Lung (tissue), 11 donors: ENCODE measurements at regions not wholly inside any gene's neighbourhood (a gene's known extent, or its start where the extent isn't known, plus 50 kb on each side); places are given as distances from the start of the nearest gene placed in this dataset.
"Not testable (repeated sequence)": the region's sequence is repeated elsewhere in the genome, so short reads cannot be mapped to it uniquely, and the experiment has no call there.

Experiments
- ATAC-seq: fragments of 200-7000 bp; cut with Tn5 transposase; one replicate; pipeline ENCODE4 v1.9.1; 2020; ENCODE audit warnings: moderate number of reproducible peaks; ENCODE audit not compliant: insufficient read depth, low FRiP score
- DNase-seq, 3 donors: peaks; one replicate each; pipeline ENCODE4 v3.0.0-alpha.2; 2013 to 2017
- H3K27ac ChIP-seq, 2 donors: one replicate each; pipeline ENCODE4 v1.5.1; 2013; ENCODE audit warnings: mild to moderate bottlenecking in 2 of 2, moderate library complexity in 2 of 2, control low read depth in 1 of 2, inconsistent platforms in 1 of 2, low read depth in 1 of 2, low read length in 1 of 2
- H3K27me3 ChIP-seq, 3 donors: one replicate each; pipeline ENCODE4 v1.5.1; 2013; ENCODE audit warnings: low read length in 2 of 3; ENCODE audit not compliant: control insufficient read depth in 3 of 3, insufficient read depth in 3 of 3
- H3K36me3 ChIP-seq, 4 donors: one replicate each; pipeline ENCODE4 v1.5.1; 2013; ENCODE audit warnings: low read length in 4 of 4, mild to moderate bottlenecking in 1 of 4, moderate library complexity in 1 of 4; ENCODE audit not compliant: control insufficient read depth in 4 of 4, insufficient read depth in 4 of 4
- H3K4me1 ChIP-seq, 5 donors: one replicate each; pipeline ENCODE4 v1.5.1; 2013; ENCODE audit warnings: low read length in 5 of 5, mild to moderate bottlenecking in 2 of 5, moderate library complexity in 1 of 5; ENCODE audit not compliant: control insufficient read depth in 5 of 5, insufficient read depth in 5 of 5
- H3K4me3 ChIP-seq: one replicate; pipeline ENCODE4 v1.5.1; 2013; ENCODE audit warnings: mild to moderate bottlenecking, control low read depth, moderate library complexity
- H3K9ac ChIP-seq, 2 donors: one replicate each; pipeline ENCODE4 v1.5.1; 2013; ENCODE audit warnings: low read length in 2 of 2, control low read depth in 1 of 2; ENCODE audit not compliant: insufficient read depth in 1 of 2
- H3K9me3 ChIP-seq, 4 donors: one replicate each; pipeline ENCODE4 v1.5.1; 2013; ENCODE audit warnings: low read length in 3 of 4, mild to moderate bottlenecking in 1 of 4, moderate library complexity in 1 of 4; ENCODE audit not compliant: control insufficient read depth in 4 of 4, insufficient read depth in 3 of 4
- CTCF ChIP-seq: IDR thresholded peaks from 2 replicates; pipeline ENCODE4 v1.5.1; 2012; ENCODE audit warnings: mild to moderate bottlenecking; ENCODE audit errors: control extremely low read depth, extremely low read depth
- WGBS, 2 donors: extraction: QIAGEN DNeasy Blood & Tissue Kit; methylation state at CpG; one replicate each; pipeline ENCODE4 v1.1.7; 2013; 5-methylcytosine and 5-hydroxymethylcytosine counted together
- donor health status: control.
- donor health status: control.
- donor health status: Bipolar disorder and iron deficiency.
- donor health status: healthy.
- donor health status: DM: yes; HTN: yes; CAD: no.

- ATAC-seq, result no peak
These were observed 168.0 kb upstream of the PHACTR1 start for GRCh38 chr6:12548526-12548925.

DNA sequence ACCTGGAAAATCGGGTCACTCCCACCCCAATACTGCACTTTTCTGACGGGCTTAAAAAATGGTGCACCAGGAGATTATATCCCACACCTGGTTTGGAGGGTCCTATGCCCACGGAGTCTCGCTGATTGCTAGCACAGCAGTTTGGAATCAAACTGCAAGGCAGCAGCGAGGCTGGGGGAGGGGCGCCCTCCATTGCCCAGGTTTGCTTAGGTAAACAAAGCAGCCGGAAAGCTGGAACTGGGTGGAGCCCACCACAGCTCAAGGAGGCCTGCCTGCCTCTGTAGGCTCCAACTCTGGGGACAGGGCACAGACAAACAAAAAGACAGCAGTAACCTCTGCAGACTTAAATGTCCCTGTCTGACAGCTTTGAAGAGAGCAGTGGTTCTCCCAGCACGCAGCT, 167.1 kb upstream of the PHACTR1 start:
- WGBS, 2 donors, result 91 to 95% methylated on average over 6 to 8 of the region's 8 CpGs
- ATAC-seq, H3K27ac ChIP-seq: not testable (repeated sequence)

More at GRCh38 chr6:12548526-12548925, 168.0 kb upstream of the PHACTR1 start:
- no peaks in the 10 kb centered on the region for H3K4me1 ChIP-seq
- H3K9ac ChIP-seq, result no peak overlapping the region
- no peak for TF ChIP-seq CTCF
- no peaks in the 10 kb centered on the region for H3K27me3 ChIP-seq
- DNase-seq, result no peak
- no peak overlapping the region for H3K27ac ChIP-seq
- peaks cover 0 to 2% (median 0%) of the 10 kb centered on the region in 4 donors for H3K9me3 ChIP-seq
- no peaks in the 10 kb centered on the region for H3K36me3 ChIP-seq
- no peak overlapping the region for H3K4me3 ChIP-seq
- 73 to 90% methylated on average over 2 of the region's 2 CpGs for WGBS, 2 donors

GRCh38 chr6:12554820-12555219, 161.7 kb upstream of the PHACTR1 start:
- not testable (repeated sequence) for ATAC-seq, DNase-seq, H3K9ac ChIP-seq, H3K9me3 ChIP-seq, H3K27me3 ChIP-seq, H3K36me3 ChIP-seq, H3K27ac ChIP-seq, H3K4me3 ChIP-seq, H3K4me1 ChIP-seq
- 96 to 100% methylated on average over 2 of the region's 2 CpGs for WGBS, 2 donors

More for the DNA sequence above, 167.1 kb upstream of the PHACTR1 start:
- H3K27me3 ChIP-seq, H3K4me1 ChIP-seq, H3K9me3 ChIP-seq, H3K9ac ChIP-seq, H3K36me3 ChIP-seq, H3K4me3 ChIP-seq, DNase-seq: not testable (repeated sequence)

GRCh38 chr6:12555267-12555666, 161.3 kb upstream of the PHACTR1 start:
- no peaks in the 10 kb centered on the region for H3K36me3 ChIP-seq
- WGBS, 2 donors, result 83 to 90% methylated on average over 2 of the region's 2 CpGs
- no peaks in the 10 kb centered on the region for H3K27me3 ChIP-seq
- no peak overlapping the region for H3K27ac ChIP-seq
- H3K4me3 ChIP-seq, result no peak overlapping the region
- DNase-seq (no peak), ATAC-seq (no peak)
- TF ChIP-seq CTCF, result no peak
- peaks cover 0 to 6% (median 0%) of the 10 kb centered on the region in 4 donors for H3K9me3 ChIP-seq
- no peaks in the 10 kb centered on the region for H3K4me1 ChIP-seq
- no peak overlapping the region for H3K9ac ChIP-seq

GRCh38 chr6:12555781-12556180, 160.8 kb upstream of the PHACTR1 start:
- DNase-seq (no peak), ATAC-seq (no peak)
- Histone ChIP-seq H3K9ac (no peak overlapping the region), H3K27ac (no peak overlapping the region), H3K9me3 (peaks cover 0 to 9% (median 0%) of the 10 kb centered on the region in 4 donors), H3K4me1 (no peaks in the 10 kb centered on the region), H3K36me3 (no peaks in the 10 kb centered on the region), H3K27me3 (no peaks in the 10 kb centered on the region), H3K4me3 (no peak overlapping the region)
- 86 to 92% methylated on average over 3 of the region's 3 CpGs for WGBS, 2 donors
- TF ChIP-seq CTCF, result no peak
